H1 (cell line): ENCODE measurements at regions not wholly inside any gene's neighbourhood (a gene's known extent, or its start where the extent isn't known, plus 50 kb on each side); places are given as distances from the start of the nearest gene placed in this dataset.

Experiments used
- CTCF ChIA-PET: fragments of 300-600 bp; sonication (Branson Sonifier 250); formaldehyde crosslinking; loops from one replicate; lab custom pipeline; 2021; ENCODE audit not compliant: partially characterized antibody; lab: Charles Lee
- POLR2A ChIA-PET: fragments of 300-600 bp; sonication (Branson Sonifier 250); formaldehyde crosslinking; loops from one replicate; lab custom pipeline; 2021; ENCODE audit warnings: inconsistent platforms; ENCODE audit not compliant: partially characterized antibody; lab: Charles Lee
- DNase-seq, 2 experiments: peaks; one replicate each; pipeline versions ENCODE4 v3.0.0 to v3.0.0-alpha.2; 2010 to 2022; ENCODE audit warnings: low spot score in 2 of 2, low read depth in 1 of 2, mixed read lengths in 1 of 2
- FAIRE-seq: peaks from 2 replicates; lab custom pipeline; 2011; peaks lifted over from hg19 to GRCh38; lab: Jason Lieb, UNC
- H2AFZ ChIP-seq: 2 replicates; pipeline ENCODE4 v1.8.1; 2012; ENCODE audit warnings: low read length, inconsistent platforms
- H2AK5ac ChIP-seq: 2 replicates; pipeline ENCODE4 v1.6.1; 2013; ENCODE audit warnings: low read depth, low read length
- H2BK120ac ChIP-seq: replicated peaks from 2 replicates; pipeline ENCODE3; 2013; ENCODE audit warnings: low read depth, low read length, inconsistent platforms
- H2BK12ac ChIP-seq: 2 replicates; pipeline ENCODE4 v1.6.1; 2013; ENCODE audit warnings: low read depth, low read length
- H2BK15ac ChIP-seq: 2 replicates; pipeline ENCODE4 v1.6.1; 2013; ENCODE audit warnings: low read length
- H2BK20ac ChIP-seq: 2 replicates; pipeline ENCODE4 v1.6.1; 2013; ENCODE audit warnings: low read length
- H2BK5ac ChIP-seq: 2 replicates; pipeline ENCODE4 v1.6.1; 2013; ENCODE audit warnings: low read depth, low read length
- H3K14ac ChIP-seq: 2 replicates; pipeline ENCODE4 v1.6.1; 2013; ENCODE audit warnings: inconsistent platforms; ENCODE audit not compliant: insufficient read length
- H3K18ac ChIP-seq: 2 replicates; pipeline ENCODE4 v1.6.1; 2013; ENCODE audit warnings: low read length; ENCODE audit errors: extremely low read depth
- H3K23ac ChIP-seq: 2 replicates; pipeline ENCODE4 v1.6.1; 2013; ENCODE audit warnings: inconsistent platforms; ENCODE audit not compliant: insufficient read length
- H3K23me2 ChIP-seq: 2 replicates; pipeline ENCODE4 v1.6.1; 2013; ENCODE audit warnings: low read depth, low read length
- H3K27ac ChIP-seq: 2 replicates; pipeline ENCODE4 v1.6.1; 2011; ENCODE audit warnings: low read depth, low read length, inconsistent platforms
- H3K27me3 ChIP-seq, 4 experiments: replicated peaks in 1 of 4; 1 replicate in 1 of 4; 2 replicates in 3 of 4; pipeline versions ENCODE4 v1.6.1 to v1.8.1; 2011 to 2013; ENCODE audit warnings: low read length in 3 of 4, mild to moderate bottlenecking in 3 of 4, inconsistent platforms in 2 of 4, mixed read lengths in 2 of 4, moderate library complexity in 1 of 4; ENCODE audit not compliant: control insufficient read depth in 3 of 4, insufficient read depth in 3 of 4; ENCODE audit errors: extremely low read depth in 1 of 4
- H3K36me3 ChIP-seq, 4 experiments: 2 replicates each; pipeline versions ENCODE4 v1.6.1 to v1.8.1; 2011 to 2013; ENCODE audit warnings: mild to moderate bottlenecking in 4 of 4, low read length in 3 of 4, moderate library complexity in 2 of 4, control low read depth in 1 of 4, inconsistent platforms in 1 of 4; ENCODE audit not compliant: insufficient read depth in 4 of 4, control insufficient read depth in 2 of 4
- H3K4ac ChIP-seq: replicated peaks from 2 replicates; pipeline ENCODE3; 2013; ENCODE audit warnings: low read length, low read depth, mixed read lengths, inconsistent platforms; ENCODE audit not compliant: insufficient read length
- H3K4me1 ChIP-seq, 4 experiments: replicated peaks in 1 of 4; 1 replicate in 1 of 4; 2 replicates in 3 of 4; pipeline versions ENCODE4 v1.6.1 to v1.8.1; 2011 to 2013; ENCODE audit warnings: low read length in 3 of 4, inconsistent platforms in 2 of 4, mixed read lengths in 1 of 4; ENCODE audit not compliant: insufficient read depth in 4 of 4, control insufficient read depth in 3 of 4
- H3K4me2 ChIP-seq, 2 experiments: 2 replicates each; pipeline versions ENCODE4 v1.6.1 to v1.8.1; 2011 to 2013; ENCODE audit warnings: low read depth in 2 of 2, low read length in 2 of 2, control low read depth in 1 of 2, inconsistent platforms in 1 of 2, mild to moderate bottlenecking in 1 of 2; ENCODE audit not compliant: insufficient read depth in 1 of 2
- H3K4me3 ChIP-seq, 4 experiments: fragments of 200-600, 300-600 bp in 1 of 4; sonication (generic), shearing (Covaris generic), sonication (Bioruptor Twin) in 1 of 4; 2 replicates each; pipeline versions ENCODE4 v1.5.1 to v1.8.1; 2011 to 2016; ENCODE audit warnings: low read length in 4 of 4, low read depth in 3 of 4, control low read depth in 2 of 4, inconsistent platforms in 2 of 4, mild to moderate bottlenecking in 2 of 4, mixed read lengths in 1 of 4, moderate library complexity in 1 of 4; ENCODE audit not compliant: insufficient read depth in 2 of 4; ENCODE audit errors: extremely low read depth in 1 of 4
- H3K56ac ChIP-seq: replicated peaks from 2 replicates; pipeline ENCODE3; 2013; ENCODE audit warnings: low read depth, mild to moderate bottlenecking, mixed read lengths, low read length, inconsistent platforms; ENCODE audit not compliant: insufficient read length
- H3K79me1 ChIP-seq: 2 replicates; pipeline ENCODE4 v1.6.1; 2013; ENCODE audit warnings: low read depth, low read length, control low read depth
- H3K79me2 ChIP-seq, 2 experiments: 2 replicates each; pipeline versions ENCODE4 v1.6.1 to v1.8.1; 2012 to 2013; ENCODE audit warnings: low read length in 2 of 2, mild to moderate bottlenecking in 2 of 2, inconsistent platforms in 1 of 2; ENCODE audit not compliant: insufficient read depth in 2 of 2, control insufficient read depth in 1 of 2
- H3K9ac ChIP-seq, 4 experiments: replicated peaks in 1 of 4; 1 replicate in 1 of 4; 2 replicates in 3 of 4; pipeline versions ENCODE4 v1.6.1 to v1.8.1; 2011 to 2013; ENCODE audit warnings: low read depth in 3 of 4, low read length in 3 of 4, control low read depth in 2 of 4, mild to moderate bottlenecking in 2 of 4, moderate library complexity in 2 of 4, inconsistent platforms in 1 of 4; ENCODE audit errors: extremely low read depth in 1 of 4
- H3K9me3 ChIP-seq, 2 experiments: 2 replicates each; pipeline versions ENCODE4 v1.6.1 to v1.8.1; 2012 to 2013; ENCODE audit warnings: mild to moderate bottlenecking in 2 of 2, moderate library complexity in 2 of 2, control low read depth in 1 of 2, inconsistent platforms in 1 of 2, low read depth in 1 of 2, low read length in 1 of 2, mixed read lengths in 1 of 2; ENCODE audit not compliant: insufficient read depth in 2 of 2
- H4K20me1 ChIP-seq, 2 experiments: replicated peaks in 1 of 2; 2 replicates each; pipeline versions ENCODE3 to v1.8.1; 2011 to 2013; ENCODE audit warnings: inconsistent platforms in 2 of 2, low read length in 2 of 2, mild to moderate bottlenecking in 1 of 2; ENCODE audit not compliant: insufficient read depth in 2 of 2, control insufficient read depth in 1 of 2
- H4K5ac ChIP-seq: 2 replicates; pipeline ENCODE4 v1.6.1; 2013; ENCODE audit warnings: low read length, low read depth, mixed read lengths, inconsistent platforms; ENCODE audit not compliant: insufficient read length
- H4K8ac ChIP-seq: 2 replicates; pipeline ENCODE4 v1.8.0; 2013; ENCODE audit warnings: mild to moderate bottlenecking, moderate library complexity, low read length, inconsistent platforms; ENCODE audit not compliant: insufficient read depth; ENCODE audit errors: extremely low read depth
- H4K91ac ChIP-seq: replicated peaks from 2 replicates; pipeline ENCODE3; 2013; ENCODE audit warnings: low read length, mixed read lengths, inconsistent platforms; ENCODE audit not compliant: insufficient read length
- CBX8 ChIP-seq: fragments of 300-800, 300-1000 bp; sonication (generic); IDR thresholded peaks from 2 replicates; pipeline ENCODE4 v1.7.1; 2016; ENCODE audit warnings: low read depth, low read length, borderline replicate concordance
- CTBP2 ChIP-seq: IDR thresholded peaks from 2 replicates; pipeline ENCODE4 v1.7.0; 2011; ENCODE audit warnings: borderline replicate concordance, mild to moderate bottlenecking, moderate library complexity, mixed read lengths, low read length; ENCODE audit not compliant: insufficient read depth, insufficient read length
- EGR1 ChIP-seq: IDR thresholded peaks from 2 replicates; pipeline ENCODE4 v1.6.1; 2011; ENCODE audit warnings: low read depth, low read length, borderline replicate concordance
- HDAC6 ChIP-seq: IDR thresholded peaks from one replicate; pipeline ENCODE4 v1.7.1; 2012; ENCODE audit warnings: low read depth, mild to moderate bottlenecking, inconsistent platforms, low read length, moderate library complexity
- RBBP5 ChIP-seq: IDR thresholded peaks from 2 replicates; pipeline ENCODE4 v1.7.1; 2012; ENCODE audit warnings: low read depth, mild to moderate bottlenecking, inconsistent platforms, low read length, moderate library complexity, borderline replicate concordance
- TAF1 ChIP-seq: IDR thresholded peaks from 2 replicates; pipeline ENCODE4 v1.6.1; 2011; ENCODE audit warnings: mild to moderate bottlenecking, low read depth, low read length
- TCF12 ChIP-seq: IDR thresholded peaks from 2 replicates; pipeline ENCODE4 v1.6.1; 2011; ENCODE audit warnings: low read depth, mild to moderate bottlenecking, low read length
- WGBS, 2 experiments: shearing (Covaris generic) in 1 of 2; methylation state at CpG; one replicate each; pipeline versions ENCODE4 v1.1.6 to v1.1.7; 2013 to 2015; ENCODE audit warnings: low lambda C conversion rate in 2 of 2, mixed read lengths in 2 of 2, inconsistent platforms in 1 of 2, low coverage in 1 of 2, missing lambda C conversion rate in 1 of 2; ENCODE audit not compliant: insufficient replicate concordance in 2 of 2, insufficient coverage in 1 of 2, insufficient read length in 1 of 2; ENCODE audit errors: extremely low coverage in 1 of 2, missing lambda C conversion rate in 1 of 2; 5-methylcytosine and 5-hydroxymethylcytosine counted together

DNA sequence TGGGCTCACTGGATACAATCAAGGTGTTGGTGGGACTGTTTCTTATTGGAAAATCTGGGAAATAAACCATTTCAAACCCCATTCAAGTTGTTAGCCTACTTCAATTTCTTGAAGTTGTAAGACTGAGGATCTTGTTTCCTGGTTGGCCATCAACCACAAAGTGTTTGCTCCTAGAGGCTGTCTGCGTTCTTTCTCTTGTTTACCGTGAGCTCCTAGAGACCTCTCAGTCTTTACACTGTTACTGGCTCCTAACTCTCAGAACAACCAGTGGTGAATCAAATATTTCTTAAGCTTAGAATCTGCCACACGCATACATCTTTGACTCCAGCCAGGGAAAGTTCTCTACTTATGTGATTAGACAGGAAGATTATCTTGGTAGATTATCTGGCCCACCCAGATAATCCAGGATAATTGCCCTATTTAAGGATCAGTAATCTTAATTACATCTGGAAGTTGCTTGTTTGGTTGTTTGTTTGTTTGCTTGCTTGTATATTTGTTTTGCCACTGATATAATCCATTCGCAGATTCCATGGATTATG, 798.7 kb downstream of the IPMK start:
- H2BK5ac ChIP-seq: no peak overlapping the region
- 82% methylated on average over 4 of the region's 4 CpGs; no CpG with 5 or more reads in 1 of the 2 experiments for WGBS, 2 experiments
- H3K4me2 ChIP-seq: no peak overlapping the region
- TF ChIP-seq HDAC6 (no peak), CTBP2 (no peak), TCF12 (no peak), TAF1 (no peak), EGR1 (no peak), RBBP5 (no peak), CBX8 (no peak)

More for the DNA sequence above, 798.7 kb downstream of the IPMK start:
- no peak overlapping the region for H2BK12ac ChIP-seq
- H3K27me3 ChIP-seq: no peaks in the 10 kb centered on the region
- H3K14ac ChIP-seq: no peak overlapping the region
- FAIRE-seq (no peak), DNase-seq (no peak)
- H3K4me3 ChIP-seq: no peak overlapping the region
- no peak overlapping the region for H2BK120ac ChIP-seq
- no peaks in the 10 kb centered on the region for H3K9me3 ChIP-seq
- no peaks in the 10 kb centered on the region for H3K36me3 ChIP-seq
- H2BK15ac ChIP-seq: no peak overlapping the region
- H4K20me1 ChIP-seq: no peaks in the 10 kb centered on the region
- ChIA-PET CTCF (no interaction called here), POLR2A (no interaction called here)
- H3K27ac ChIP-seq: no peak overlapping the region
- no peaks in the 10 kb centered on the region for H3K79me1 ChIP-seq
- H3K23me2 ChIP-seq: no peaks in the 10 kb centered on the region
- H3K4ac ChIP-seq: no peak overlapping the region
- no peaks in the 10 kb centered on the region for H3K79me2 ChIP-seq
- H3K23ac ChIP-seq: no peak overlapping the region
- H2AFZ ChIP-seq: no peak overlapping the region
- no peak overlapping the region for H3K56ac ChIP-seq
- H3K18ac ChIP-seq: no peak overlapping the region
- H3K4me1 ChIP-seq: no peaks in the 10 kb centered on the region
- H4K8ac ChIP-seq: no peak overlapping the region
- no peak overlapping the region for H2BK20ac ChIP-seq
- no peak overlapping the region for H2AK5ac ChIP-seq
- H4K5ac ChIP-seq: no peak overlapping the region
- H3K9ac ChIP-seq: no peak overlapping the region
- no peak overlapping the region for H4K91ac ChIP-seq
